Epidermal melanocyte (primary cell): ENCODE measurements at regions not wholly inside any gene's neighbourhood (a gene's known extent, or its start where the extent isn't known, plus 50 kb on each side); places are given as distances from the start of the nearest gene placed in this dataset.
"Not testable (repeated sequence)": the region's sequence is repeated elsewhere in the genome, so short reads cannot be mapped to it uniquely, and the experiment has no call there.

Experiments used
- DNase-seq: peaks from one replicate; pipeline ENCODE4 v3.0.0; 2011; ENCODE audit warnings: low spot score; ENCODE audit not compliant: insufficient read length

DNA sequence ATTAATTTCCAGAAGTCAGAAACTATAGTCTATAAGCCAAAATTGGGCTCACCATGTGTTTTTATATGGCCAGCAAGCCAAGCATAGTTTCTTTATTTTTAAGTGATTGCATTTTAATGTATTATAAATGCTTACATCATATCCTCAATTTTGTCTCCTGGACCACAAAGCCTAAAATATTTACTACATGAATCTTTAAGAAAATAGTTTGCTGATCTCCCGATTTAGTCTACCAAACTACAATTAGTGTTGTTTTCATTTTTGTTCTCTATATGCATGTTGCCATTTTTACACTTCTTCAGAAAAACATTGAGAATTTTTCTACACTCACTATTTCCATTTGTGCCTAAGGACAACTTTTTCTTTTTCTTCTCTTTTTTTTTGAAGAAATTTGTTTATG is 954.5 kb upstream of the ADAMTS5 start:
- DNase-seq, result not testable (repeated sequence)

DNA sequence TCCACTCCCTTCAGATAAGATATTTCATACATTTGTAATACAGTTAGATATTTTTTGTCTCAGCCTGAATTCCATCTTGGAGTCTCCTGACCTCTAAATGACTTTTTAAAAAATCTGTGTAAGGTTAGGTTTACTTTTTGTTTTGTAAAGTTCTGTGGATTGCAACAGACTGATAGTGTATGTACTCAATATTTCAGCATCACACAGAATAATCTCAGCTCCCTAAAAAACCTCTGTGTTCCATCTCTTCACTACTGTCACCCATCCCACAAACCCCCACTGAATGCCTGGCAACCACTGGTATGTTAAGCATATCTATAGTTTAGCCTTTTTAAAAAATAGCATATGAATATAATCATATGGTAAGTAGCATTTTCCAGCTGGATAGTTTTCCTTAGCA is 951.1 kb upstream of the ADAMTS5 start:
- DNase-seq, result not testable (repeated sequence)

DNA sequence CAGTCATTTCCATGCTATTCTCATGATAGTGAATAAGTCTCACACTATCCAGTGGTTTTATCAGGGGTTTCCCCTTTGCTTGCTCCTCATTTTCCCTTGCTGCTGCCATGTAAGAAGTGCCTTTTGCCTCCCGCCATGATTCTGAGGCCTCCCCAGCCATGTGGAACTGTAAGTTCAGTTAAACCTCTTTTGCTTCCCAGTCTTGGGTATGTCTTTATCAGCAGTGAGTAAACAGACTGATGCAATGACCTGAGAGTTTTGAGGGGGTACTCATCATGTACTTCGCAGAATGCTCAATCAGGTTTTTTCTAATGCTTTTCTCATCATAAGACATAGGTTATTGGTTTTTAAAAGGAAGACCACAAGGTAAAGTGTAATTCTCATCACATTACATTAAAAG is 949.4 kb upstream of the ADAMTS5 start:
- DNase-seq, result not testable (repeated sequence)

- not testable (repeated sequence) for DNase-seq
These were observed 945.2 kb upstream of the ADAMTS5 start for GRCh38 chr21:27912133-27912532.

DNA sequence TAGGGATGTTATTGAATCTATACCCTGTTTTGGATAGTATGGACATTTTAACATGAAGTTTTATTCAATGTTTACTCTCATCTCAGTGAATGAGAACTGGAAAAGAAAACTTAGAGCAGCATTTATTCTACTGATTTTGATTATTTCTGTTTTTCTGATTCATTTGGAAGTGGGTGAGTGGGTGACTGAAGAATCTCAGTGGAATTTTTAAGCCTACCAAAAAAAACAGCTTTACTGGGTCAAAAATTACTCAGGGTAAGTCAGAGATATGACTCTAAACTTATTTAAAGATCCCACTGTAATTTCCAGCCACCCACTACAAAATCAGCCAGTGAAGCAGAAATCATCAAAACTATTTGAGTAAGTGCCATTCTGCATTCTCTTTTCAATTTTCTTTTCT is 942.6 kb upstream of the ADAMTS5 start:
- not testable (repeated sequence) for DNase-seq

DNA sequence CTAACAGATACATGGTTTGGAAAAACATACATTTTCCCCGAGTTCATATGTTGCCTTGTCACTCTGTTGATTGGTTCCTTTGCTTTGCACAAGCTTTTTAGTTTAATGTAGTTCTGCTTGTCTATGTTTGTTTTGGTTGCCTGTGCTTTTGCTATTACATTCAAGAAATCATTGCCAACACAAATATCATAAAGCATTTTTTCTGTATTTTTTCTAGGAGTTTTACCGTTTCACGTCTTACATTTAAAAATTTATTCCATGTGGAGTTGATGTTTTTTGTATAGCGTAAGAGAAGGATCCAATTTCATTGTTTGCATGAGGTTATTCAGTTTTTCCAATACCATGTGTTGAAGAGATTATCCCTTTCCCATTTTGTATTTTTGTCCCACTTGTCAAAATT is 941.9 kb upstream of the ADAMTS5 start:
- not testable (repeated sequence) for DNase-seq

- not testable (repeated sequence) for DNase-seq
These were observed 936.0 kb upstream of the ADAMTS5 start for GRCh38 chr21:27902904-27903303.

- not testable (repeated sequence) for DNase-seq
These were observed 926.7 kb upstream of the ADAMTS5 start for GRCh38 chr21:27893619-27894018.

DNA sequence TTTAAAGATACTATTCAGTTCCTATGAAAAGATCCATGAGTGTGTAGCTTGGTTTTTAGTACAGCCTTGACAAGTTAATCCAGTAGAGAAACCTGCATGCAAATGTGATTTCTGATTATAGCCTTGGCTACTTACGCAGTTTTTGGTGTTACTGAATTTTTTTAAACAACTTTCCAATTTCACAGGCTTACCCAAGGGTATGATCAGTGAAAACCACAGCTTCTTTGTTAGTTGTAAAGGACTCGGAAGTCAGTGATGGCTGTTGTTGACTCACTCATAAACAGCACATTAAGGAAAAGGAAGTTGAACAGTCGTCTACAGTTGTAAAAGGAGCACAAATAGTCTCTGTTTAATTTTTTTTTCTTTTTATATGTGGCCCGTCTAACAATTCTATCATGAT is 924.6 kb upstream of the ADAMTS5 start:
- DNase-seq, result not testable (repeated sequence)

DNA sequence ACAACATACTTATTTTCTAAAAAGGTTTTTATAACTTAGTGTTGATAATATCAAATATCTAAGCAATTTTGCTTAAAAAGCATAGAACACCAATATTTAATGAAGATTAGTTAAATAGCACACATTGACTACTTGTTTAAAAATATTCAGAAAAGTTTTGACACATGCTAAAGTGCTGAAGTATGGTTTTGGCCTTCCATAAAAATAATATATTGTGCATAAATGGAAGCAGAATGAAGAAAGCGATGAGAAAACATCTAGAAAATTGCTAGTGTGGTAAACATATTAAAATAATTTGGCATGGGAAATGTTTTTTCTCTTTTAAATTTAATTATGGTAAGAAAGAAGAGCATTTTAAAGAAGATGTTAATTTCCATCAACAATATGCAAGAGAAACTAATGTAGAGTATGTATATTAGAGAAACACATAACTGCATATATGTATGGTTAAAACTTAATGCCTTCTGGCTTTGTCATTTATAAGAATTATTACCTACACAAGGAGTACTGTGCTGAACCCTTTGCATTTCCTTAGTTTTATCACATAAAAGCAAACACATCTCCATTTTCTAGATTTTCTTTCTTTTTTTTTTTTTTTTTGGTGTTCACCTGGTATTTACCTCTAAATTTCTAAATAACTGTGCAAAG is 921.0 kb upstream of the ADAMTS5 start:
- DNase-seq, result not testable (repeated sequence)

- DNase-seq, result no peak
These were observed 918.4 kb upstream of the ADAMTS5 start for GRCh38 chr21:27885296-27885711.

DNA sequence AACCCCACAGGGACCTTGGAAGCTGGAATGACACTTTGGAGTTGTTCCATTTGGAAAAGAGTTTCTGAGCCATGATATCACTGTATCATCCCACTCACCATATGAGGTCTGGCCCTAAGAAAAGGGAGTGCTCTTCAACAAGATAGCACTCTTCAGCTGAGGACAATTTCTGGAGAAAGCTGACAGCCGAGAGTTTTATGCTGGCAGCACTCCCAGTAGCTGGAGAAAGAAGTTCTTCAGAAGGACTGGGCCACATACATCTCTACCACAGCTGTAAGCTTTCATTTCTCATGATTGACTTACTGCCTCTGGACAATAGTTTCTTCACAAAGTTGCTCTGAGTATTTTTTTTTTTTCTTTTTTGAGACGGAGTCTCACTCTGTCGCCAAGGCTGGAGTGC is 914.4 kb upstream of the ADAMTS5 start:
- peak; percentile 14 for DNase-seq

DNA sequence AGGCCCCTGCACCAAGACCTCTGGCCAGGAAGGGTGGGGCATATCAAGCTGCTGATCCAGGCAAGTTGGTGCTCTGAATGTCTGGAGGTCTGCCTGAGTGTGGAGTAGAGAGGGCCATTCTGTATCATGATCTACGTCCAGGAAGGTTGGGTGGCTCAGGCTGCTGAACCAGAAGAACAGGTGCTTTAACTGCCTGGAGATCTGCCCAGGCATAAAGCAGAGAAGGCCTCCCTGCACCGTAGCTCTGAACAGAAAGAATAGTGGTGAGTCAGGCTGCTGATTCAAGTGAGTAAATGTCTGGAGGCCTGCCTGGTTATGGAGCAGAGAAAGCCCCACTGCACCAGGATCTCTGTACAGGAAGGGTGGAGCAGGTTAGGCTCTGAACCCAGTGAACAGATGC is 905.5 kb upstream of the ADAMTS5 start:
- DNase-seq, result not testable (repeated sequence)

DNA sequence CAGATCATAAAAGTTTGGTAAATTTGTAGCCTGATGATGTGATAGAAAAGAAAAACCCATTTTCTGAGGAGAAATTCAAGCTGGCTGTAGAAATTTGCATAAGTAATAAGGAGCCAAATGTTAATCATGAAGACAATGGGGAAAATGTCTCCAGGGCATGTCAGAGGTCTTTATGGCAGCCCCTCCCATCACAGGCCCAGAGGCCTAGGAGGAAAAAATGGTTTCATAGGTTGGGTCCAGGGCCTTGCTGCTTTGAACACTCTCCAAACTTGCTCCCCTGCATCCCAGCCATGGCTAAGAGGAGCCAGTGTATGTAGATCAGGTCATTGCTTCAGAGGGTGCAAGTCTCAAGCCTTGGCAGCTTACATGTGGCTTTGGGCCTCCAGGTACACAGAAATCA is 903.9 kb upstream of the ADAMTS5 start:
- DNase-seq, result not testable (repeated sequence)

GRCh38 chr21:27860314-27860955 is 893.5 kb upstream of the ADAMTS5 start:
- DNase-seq, result not testable (repeated sequence)

GRCh38 chr21:27858053-27858825 is 891.4 kb upstream of the ADAMTS5 start:
- DNase-seq, result not testable (repeated sequence)

DNA sequence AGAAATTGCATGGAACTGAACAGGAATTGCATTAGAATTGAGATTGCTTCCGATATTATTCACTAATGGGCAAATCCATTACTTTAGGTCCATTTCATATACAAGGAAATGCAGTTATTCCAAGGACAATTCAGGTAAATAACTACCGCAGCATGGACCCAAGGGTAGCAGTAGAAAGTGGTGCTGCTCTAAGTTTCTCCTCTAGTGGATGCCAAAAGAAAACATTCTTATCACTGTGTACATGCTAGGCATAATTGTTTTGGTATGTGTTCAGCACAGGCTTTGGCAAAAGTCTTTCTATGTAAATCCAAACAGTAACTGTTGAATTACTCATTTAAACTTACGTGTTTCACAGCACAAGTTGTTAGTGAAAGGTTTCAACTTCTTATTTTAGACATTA is 890.1 kb upstream of the ADAMTS5 start:
- not testable (repeated sequence) for DNase-seq

DNA sequence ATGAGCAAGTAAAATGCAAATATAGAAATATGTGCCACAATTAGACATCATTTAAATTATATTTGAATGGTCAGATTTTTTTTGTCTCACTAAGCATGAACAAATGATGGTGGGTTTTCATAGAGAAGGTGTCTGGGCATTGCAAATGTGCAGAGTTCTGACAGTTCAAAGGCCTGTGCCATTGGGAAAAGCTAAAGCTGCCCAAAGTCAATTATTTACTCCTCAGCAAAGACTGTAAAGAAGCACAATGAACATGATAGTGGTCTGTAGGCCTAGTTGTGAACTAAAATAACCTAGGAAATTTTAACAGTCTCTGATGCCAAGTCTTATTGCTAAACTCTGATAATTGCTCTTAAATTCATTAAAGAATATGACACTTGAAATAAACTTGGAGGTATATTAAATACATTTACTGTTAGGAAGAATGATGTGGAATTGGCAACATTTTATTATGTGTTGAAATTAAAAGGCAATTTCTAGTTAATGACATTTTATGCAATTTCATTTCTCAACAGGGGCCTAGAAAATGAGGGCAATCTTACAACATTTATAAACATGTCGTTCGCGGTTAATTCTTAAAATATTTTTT is 874.3 kb upstream of the ADAMTS5 start:
- no peak for DNase-seq

DNA sequence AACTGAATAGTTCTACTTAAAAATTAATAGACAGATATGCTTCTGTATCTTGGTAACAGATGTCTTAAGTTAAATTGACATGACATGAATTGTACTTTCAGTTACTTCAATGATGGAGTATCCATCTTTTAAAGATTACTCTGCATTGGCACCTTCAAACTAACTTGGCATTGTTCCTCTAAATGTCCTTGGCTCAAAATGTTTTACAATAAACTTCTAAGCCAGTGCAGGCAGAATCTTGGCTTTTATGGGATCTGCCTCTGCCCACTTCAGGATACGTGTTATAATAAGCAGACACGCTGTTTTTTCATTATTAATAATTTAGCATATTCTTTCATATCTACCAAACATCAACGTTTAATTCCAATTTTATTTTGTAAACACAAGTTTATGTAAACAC is 873.4 kb upstream of the ADAMTS5 start:
- DNase-seq, result no peak

DNA sequence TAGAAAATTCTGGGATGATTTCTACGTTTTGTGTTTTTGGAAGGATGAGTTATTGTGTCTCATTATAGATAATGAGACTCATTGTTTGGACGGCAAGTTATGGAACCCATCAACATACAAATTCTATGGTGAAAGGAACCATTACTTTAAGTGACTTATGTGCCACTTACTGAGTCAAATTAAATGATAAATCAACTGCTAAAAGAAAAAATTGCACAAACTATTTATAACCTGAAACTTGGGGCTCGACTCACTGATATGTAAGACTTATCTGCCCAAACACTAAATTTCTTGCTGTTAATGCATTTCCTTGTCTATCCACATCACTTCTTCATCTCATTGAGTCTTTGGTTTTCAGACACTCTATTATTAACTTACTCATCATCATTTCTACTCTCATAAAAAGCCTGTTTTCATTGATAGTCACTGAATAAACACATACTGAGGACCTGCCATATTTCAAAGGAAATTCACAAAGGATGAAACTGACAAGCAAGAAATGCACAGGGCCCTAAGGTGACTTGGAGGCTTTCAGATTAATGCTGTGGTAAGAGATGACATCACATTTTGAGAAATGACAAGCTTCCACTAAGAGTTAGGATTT is 872.7 kb upstream of the ADAMTS5 start:
- no peak for DNase-seq

DNA sequence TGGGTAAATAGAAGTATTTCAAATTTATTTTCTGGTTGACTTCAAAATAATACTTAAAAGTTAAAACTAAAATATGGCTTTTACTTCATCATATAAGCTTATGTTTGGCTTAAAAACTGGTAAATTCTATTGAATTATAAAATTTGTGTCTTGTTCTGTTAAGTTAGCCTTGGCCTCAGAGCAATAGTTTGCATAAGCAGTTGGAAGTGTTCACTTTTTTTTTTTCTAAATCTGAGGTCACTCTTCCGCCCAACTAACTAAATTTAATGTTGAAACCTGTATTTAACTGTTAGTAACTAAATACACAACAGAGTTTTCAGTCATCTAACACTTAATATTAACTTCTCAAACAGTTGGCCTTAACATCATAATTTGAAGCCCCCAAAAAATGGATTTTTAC is 871.7 kb upstream of the ADAMTS5 start:
- DNase-seq, result no peak

DNA sequence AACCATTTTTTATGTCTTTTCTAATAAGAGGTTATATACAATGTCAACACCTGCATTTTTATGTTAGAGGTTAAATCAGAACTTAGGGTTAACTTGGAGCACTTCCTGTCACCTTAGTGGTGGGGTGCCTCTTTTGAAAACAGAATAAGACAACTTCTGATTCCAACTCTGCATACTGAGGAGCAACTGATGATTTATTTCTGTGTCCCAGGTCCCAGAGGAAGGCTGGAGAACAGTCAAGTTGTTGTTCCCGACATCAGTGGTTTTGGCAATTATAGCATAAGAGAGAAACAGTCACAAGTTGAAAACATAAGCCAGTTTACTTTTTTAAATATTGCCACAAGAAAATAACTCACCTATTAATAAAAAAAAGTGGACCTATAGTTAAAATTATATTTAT is 871.0 kb upstream of the ADAMTS5 start:
- peak; percentile 21 for DNase-seq
